Tibial nerve (tissue), 4 donors: ENCODE measurements at regions not wholly inside any gene's neighbourhood (a gene's known extent, or its start where the extent isn't known, plus 50 kb on each side); places are given as distances from the start of the nearest gene placed in this dataset.
"Not testable (repeated sequence)": the region's sequence is repeated elsewhere in the genome, so short reads cannot be mapped to it uniquely, and the experiment has no call there.

Experiments used
- EP300 ChIP-seq, 2 donors: sonication (generic); formaldehyde crosslinking; IDR thresholded peaks; one replicate each; pipeline ENCODE4 v1.6.1; 2017; ENCODE audit warnings: antibody characterized with exemption in 2 of 2, mild to moderate bottlenecking in 1 of 2
- POLR2A ChIP-seq, 2 donors: fragments of 450-650 bp; IDR thresholded peaks; one replicate each; pipeline ENCODE4 v1.6.1; 2017; ENCODE audit warnings: antibody characterized with exemption in 2 of 2, mild to moderate bottlenecking in 2 of 2, moderate library complexity in 2 of 2
- TF ChIP-seq, protein P1 (sequence below), 5 experiments: fragments of 200-600 bp in 3 of 5; fragments of 450-650 bp in 2 of 5; sonication (generic) in 3 of 5; IDR thresholded peaks; one replicate each; pipeline ENCODE4 v1.5.1; 2016 to 2019; ENCODE audit warnings: antibody characterized with exemption in 5 of 5, mild to moderate bottlenecking in 3 of 5, moderate library complexity in 2 of 5

- TF ChIP-seq, protein P1, sequence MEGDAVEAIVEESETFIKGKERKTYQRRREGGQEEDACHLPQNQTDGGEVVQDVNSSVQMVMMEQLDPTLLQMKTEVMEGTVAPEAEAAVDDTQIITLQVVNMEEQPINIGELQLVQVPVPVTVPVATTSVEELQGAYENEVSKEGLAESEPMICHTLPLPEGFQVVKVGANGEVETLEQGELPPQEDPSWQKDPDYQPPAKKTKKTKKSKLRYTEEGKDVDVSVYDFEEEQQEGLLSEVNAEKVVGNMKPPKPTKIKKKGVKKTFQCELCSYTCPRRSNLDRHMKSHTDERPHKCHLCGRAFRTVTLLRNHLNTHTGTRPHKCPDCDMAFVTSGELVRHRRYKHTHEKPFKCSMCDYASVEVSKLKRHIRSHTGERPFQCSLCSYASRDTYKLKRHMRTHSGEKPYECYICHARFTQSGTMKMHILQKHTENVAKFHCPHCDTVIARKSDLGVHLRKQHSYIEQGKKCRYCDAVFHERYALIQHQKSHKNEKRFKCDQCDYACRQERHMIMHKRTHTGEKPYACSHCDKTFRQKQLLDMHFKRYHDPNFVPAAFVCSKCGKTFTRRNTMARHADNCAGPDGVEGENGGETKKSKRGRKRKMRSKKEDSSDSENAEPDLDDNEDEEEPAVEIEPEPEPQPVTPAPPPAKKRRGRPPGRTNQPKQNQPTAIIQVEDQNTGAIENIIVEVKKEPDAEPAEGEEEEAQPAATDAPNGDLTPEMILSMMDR (IDR thresholded peaks at IDR 0.05), result not testable (repeated sequence)
- not testable (repeated sequence) for TF ChIP-seq POLR2A, EP300 (IDR thresholded peaks at IDR 0.05)
Measured at GRCh38 chr1:120278259-120278610, 101.9 kb upstream of the SEC22B start.
